ENCODE measurements at regions not wholly inside any gene's neighbourhood (a gene's known extent, or its start where the extent isn't known, plus 50 kb on each side); places are given as distances from the start of the nearest gene placed in this dataset.
"Not testable (repeated sequence)": the region's sequence is repeated elsewhere in the genome, so short reads cannot be mapped to it uniquely, and the experiment has no call there.

- no peak for DNase-seq
Measured at GRCh38 chr1:37325509-37326437, 148.6 kb upstream of the ZC3H12A start.

DNA sequence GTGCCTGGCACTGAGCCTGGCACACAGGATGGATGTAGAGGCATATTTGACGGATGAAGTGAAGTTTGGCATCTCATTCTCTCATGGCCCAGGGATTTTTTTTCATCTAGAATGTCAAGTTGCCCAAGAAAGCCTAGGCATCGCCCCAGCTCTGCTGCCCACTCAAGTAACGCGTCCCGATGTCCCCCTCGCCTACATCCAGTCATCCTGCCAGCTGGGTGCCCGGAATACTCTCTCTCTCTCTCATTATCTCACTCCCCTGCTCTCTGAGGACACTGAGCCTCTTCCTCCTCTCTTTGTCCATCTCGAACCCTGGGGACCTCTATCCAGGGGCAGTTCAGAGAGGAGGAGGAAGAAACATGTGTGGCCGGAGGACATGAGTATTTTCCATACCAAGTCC is 142.3 kb upstream of the ZC3H12A start:
- DNase-seq, result no peak

- no peak for DNase-seq
Measured at GRCh38 chr1:37338658-37339057, 135.7 kb upstream of the ZC3H12A start.

GRCh38 chr1:37342736-37343135 is 131.6 kb upstream of the ZC3H12A start:
- DNase-seq, result no peak

DNA sequence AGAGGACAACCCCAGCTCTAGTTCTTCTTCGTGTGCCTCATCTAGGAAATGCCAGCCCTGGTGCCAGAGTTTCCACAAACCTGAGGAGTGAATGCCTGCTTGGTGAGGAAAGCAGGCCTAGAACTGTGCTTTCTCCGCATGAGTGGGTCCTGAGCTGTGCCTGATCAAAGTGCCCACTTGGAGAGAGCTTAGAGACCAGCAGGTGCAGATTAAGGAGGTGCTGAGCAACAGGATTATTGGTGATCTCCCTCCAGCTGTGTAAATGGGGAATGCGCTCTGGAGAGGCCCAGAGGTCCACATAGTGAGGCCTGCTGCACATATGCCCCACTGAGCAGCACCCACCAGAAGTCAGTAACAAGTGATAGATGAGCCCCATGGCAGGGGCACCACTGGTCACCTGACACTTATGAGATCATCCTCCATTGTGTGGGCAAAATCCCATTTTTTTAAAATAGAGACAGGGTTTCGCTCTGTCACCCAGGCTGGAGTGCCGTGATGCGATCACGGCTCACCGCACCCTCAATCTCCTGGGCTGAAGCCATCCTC is 127.2 kb upstream of the ZC3H12A start:
- DNase-seq, result no peak

DNA sequence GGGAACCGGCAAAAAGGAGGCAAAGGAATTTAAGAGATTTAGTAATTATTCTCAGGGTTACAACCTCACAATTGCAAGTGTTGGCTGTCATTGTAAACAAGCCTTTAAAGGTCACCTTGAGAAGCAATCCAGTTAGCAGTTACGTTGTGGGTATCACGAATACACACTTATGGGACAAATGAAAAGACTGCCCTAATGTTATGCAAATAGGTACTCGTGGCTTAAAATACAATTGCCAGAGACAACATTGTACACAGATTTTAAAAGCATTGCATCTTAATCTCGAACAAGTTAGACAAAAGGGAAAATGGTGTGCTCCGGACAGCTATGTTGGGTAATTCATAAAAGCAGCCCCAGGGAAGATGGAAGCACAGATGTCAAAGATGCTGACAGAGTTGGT is 120.5 kb upstream of the ZC3H12A start:
- DNase-seq, result no peak

GRCh38 chr1:37354876-37355650 is 119.3 kb upstream of the ZC3H12A start:
- DNase-seq, result no peak

GRCh38 chr1:37358992-37359391 is 115.4 kb upstream of the ZC3H12A start:
- DNase-seq, result no peak

DNA sequence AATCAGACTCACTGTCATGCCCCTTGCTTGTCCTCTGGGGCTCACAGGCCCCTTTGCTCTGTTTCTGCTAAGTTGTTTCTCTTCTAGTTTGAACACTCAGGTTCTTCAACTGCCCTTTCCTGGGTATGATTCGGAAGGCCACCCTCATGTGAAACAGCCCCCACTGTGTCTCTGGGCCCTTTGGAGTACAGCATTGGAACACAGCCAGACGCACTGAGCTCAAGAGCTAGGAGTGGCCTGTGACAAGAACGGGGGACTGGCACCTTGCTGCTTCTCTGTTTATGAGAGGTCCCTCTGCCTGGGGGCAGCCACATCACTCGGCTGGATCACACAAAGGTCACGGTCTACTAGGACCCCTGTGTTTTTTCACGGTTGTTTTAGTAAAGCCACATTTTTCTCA is 114.4 kb upstream of the ZC3H12A start:
- DNase-seq, result no peak

DNA sequence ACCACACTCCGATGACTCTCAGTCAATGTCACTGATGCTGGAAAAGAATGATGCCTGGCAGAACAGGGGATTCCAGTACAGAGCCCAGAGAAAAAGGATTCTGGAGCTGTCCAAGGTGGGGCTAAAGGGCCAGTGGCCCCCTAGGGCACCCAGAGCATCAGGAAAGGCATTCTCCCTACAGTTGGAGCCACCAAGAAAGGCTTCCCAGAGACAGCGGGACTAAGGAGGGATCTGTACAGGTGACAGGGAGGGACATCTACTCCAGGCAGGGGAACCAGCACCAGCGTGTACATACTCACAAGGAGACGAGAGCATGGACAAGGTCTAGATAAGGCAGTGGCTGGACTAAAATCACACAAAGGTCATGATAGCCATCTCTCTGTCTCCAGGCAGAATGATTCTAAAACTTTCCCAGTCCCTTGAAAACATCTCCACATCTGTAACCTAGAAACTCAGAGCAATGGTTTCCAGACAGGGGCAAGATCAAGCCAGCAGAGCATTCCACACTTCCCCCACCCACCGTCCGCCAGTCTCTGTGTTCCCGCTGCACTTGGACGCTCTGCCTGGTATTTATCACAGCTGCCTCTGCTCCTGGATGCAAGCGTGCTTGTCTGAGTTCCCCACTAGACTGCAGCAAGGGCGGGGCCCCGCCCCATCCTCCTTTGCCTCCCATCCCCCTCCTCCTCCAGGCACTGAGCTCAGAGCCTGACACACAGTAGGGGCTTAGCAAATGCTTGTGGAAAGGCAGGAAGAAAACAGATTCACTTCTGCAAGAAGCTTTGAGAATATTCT is 111.6 kb upstream of the ZC3H12A start:
- no peak for DNase-seq

GRCh38 chr1:37363535-37363934 is 110.8 kb upstream of the ZC3H12A start:
- DNase-seq, result no peak

DNA sequence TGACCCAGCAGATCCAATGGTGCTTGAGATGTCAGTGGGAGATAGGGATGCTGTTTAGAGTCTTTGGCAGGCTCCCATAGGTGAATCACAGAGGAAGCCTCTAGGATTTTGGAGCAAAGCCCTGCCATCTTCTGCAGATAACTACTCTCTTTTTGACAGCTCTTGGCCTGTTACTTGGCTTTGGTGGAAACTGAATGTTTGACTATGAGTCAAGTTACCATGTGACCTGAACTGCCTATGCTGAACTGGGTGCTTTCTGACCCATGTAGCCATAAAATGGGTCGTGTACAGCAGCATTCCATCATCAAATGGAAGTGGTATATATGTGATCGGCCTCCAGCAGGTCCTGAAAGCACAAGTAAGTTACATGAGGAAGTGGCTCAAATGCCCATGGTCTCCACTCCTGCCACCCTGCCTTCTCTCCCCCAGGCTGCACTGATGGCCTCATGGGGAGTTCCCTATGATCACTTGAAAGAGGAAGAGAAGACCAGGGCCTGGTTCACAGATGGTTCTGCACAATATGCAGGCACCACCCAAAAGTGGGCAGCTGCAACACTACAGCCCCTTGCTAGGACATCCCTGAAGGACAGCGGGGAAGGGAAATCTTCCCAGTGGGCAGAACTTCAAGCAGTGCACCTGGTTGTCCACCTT is 105.6 kb upstream of the ZC3H12A start:
- DNase-seq, result not testable (repeated sequence)

DNA sequence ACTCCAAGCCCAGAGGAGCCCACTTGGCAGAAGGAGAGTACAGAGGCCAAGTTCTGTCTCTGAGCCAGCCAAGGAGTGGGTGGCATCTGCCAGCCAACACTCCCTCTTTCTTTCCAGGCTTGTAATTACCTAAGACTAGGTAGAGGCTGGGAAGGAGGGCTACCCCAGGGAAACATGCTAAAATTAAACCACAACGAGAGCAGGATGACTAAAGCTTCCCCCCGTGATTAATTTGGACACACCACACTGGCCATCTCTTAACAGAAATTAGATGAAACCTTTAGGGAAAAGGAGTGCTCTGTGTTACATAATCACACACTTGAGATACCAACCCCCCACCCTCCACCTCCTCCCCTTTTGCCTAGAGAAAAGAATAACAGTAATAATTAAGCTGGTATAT is 102.1 kb upstream of the ZC3H12A start:
- no peak for DNase-seq

DNA sequence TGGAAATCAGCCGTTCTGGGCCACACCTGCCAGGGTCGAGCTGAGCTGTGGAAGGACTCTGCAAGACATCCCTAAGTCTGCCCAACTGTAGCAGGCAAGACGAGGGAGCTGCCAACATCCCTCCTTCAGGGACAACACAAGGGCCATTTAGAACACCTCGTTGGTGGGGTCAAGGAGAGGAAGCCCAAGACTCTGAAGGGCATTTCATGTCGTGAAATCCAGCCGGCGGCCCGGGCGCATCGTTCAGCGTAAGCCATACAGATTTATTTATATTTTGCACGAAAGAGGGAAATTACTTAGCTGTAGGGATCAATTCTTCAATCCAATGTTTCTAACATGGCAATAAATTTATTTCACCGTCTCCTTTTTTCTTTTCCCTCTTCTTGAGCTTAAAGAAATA is 101.7 kb upstream of the ZC3H12A start:
- no peak for DNase-seq

DNA sequence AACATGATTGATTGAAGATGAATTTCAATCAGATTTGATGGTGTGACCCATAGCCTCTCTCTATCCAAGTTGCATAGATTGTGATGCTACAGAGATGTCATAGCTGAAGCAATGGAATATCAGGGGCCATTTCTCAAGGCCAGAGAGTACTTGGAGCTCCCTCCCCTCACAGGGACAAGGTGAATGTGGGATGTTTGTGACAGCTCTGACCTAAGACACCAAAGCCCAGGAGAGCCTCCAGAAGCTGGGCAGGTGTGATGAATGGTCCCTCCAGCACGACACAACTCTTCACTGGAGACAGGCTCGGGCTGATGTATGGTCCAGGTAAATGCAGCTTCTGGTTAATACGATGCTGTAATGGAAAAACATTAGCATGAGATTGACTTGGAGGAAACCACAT is 101.0 kb upstream of the ZC3H12A start:
- no peak for DNase-seq

DNA sequence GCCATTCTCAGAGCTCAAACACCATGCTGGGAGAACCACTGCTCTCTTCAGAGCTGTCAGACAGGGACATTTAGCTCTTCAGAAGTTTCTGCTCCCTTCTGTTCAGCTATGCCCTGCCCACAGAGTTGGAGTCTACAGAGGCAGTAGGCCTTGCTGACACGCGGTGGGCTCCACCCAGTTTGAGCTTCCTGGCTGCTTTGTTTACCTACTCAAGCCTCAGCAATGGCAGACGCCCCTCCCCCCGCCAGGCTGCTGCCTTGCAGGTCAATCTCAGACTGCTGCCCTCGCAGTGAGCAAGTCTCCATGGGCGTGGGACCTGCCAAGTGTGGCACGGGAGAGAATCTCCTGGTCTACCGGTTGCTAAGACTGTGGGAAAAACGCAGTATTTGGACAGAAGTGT is 93.8 kb upstream of the ZC3H12A start:
- not testable (repeated sequence) for DNase-seq

GRCh38 chr1:37387854-37388253 is 86.5 kb upstream of the ZC3H12A start:
- DNase-seq, result no peak

- DNase-seq, result no peak
Measured at GRCh38 chr1:37389327-37389726, 85.1 kb upstream of the ZC3H12A start.

GRCh38 chr1:37391211-37392011 is 83.0 kb upstream of the ZC3H12A start:
- no peak for DNase-seq

- DNase-seq, result no peak
Measured at GRCh38 chr1:37392051-37392450, 82.3 kb upstream of the ZC3H12A start.
